ENCODE measurements at regions not wholly inside any gene's neighbourhood (a gene's known extent, or its start where the extent isn't known, plus 50 kb on each side); places are given as distances from the start of the nearest gene placed in this dataset.

DNA sequence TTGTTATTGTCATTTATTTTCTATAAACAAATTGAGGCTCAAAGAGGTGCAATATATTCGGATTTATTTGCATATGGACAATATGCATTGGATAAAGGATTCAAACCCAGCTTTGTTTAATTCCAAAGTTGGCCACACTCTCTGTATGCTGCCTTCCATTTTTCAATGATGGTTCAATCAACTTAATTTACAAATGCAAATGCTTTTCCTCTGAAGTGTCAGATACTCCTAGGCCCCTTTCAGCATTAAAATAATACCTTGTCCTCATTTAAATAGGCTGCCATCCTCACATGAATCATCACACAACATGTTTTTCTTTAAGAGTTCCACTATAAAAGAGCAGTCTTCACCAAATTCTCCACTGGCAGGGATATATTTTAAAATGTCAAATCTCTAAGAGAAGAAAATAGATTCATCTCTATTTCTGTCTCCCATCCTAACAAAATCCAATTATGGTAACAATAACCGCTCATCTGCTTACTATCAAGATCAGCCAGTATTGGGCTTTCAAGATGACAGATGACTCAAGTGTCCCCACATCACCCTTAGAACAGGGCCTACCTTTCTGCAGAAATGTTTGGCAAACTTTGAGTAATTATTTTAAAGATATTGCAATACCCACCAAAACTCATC lies 114.8 kb downstream of the SCG2 start:
- no peak overlapping the region for H3K27ac Mint-ChIP-seq
- no peak overlapping the region for H3K4me3 Mint-ChIP-seq
- TF ChIP-seq TEAD4 (CRISPR knock-in tag; IDR thresholded peaks at IDR 0.05) (no peak), FOXJ3 (CRISPR knock-in tag; IDR thresholded peaks at IDR 0.05; ENCODE audit: borderline replicate concordance) (no peak), ZNF317 (CRISPR knock-in tag; IDR thresholded peaks at IDR 0.05; ENCODE audit: borderline replicate concordance, low read depth) (no peak), NFATC4 (CRISPR knock-in tag; IDR thresholded peaks at IDR 0.05) (no peak), CBFB (CRISPR knock-in tag; IDR thresholded peaks at IDR 0.05; ENCODE audit: low read depth) (no peak), JUN (CRISPR knock-in tag; IDR thresholded peaks at IDR 0.05) (no peak), NR3C1 (CRISPR knock-in tag; conservative IDR thresholded peaks at IDR 0.05; ENCODE audit: low read depth) (no peak), NFE2L1 (CRISPR knock-in tag; IDR thresholded peaks at IDR 0.05) (no peak), JAZF1 (CRISPR knock-in tag; IDR thresholded peaks at IDR 0.05) (no peak), CREM (CRISPR knock-in tag; IDR thresholded peaks at IDR 0.05) (no peak), ELF4 (CRISPR knock-in tag; IDR thresholded peaks at IDR 0.05; ENCODE audit: low read depth) (no peak), PRRX2 (CRISPR knock-in tag; IDR thresholded peaks at IDR 0.05) (no peak), NR1H2 (CRISPR knock-in tag; IDR thresholded peaks at IDR 0.05) (no peak), ZNF232 (CRISPR knock-in tag; IDR thresholded peaks at IDR 0.05) (no peak)
- TF ChIP-seq, protein P1, sequence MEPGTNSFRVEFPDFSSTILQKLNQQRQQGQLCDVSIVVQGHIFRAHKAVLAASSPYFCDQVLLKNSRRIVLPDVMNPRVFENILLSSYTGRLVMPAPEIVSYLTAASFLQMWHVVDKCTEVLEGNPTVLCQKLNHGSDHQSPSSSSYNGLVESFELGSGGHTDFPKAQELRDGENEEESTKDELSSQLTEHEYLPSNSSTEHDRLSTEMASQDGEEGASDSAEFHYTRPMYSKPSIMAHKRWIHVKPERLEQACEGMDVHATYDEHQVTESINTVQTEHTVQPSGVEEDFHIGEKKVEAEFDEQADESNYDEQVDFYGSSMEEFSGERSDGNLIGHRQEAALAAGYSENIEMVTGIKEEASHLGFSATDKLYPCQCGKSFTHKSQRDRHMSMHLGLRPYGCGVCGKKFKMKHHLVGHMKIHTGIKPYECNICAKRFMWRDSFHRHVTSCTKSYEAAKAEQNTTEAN (CRISPR knock-in tag; IDR thresholded peaks at IDR 0.05), result no peak
- TF ChIP-seq, protein P2, sequence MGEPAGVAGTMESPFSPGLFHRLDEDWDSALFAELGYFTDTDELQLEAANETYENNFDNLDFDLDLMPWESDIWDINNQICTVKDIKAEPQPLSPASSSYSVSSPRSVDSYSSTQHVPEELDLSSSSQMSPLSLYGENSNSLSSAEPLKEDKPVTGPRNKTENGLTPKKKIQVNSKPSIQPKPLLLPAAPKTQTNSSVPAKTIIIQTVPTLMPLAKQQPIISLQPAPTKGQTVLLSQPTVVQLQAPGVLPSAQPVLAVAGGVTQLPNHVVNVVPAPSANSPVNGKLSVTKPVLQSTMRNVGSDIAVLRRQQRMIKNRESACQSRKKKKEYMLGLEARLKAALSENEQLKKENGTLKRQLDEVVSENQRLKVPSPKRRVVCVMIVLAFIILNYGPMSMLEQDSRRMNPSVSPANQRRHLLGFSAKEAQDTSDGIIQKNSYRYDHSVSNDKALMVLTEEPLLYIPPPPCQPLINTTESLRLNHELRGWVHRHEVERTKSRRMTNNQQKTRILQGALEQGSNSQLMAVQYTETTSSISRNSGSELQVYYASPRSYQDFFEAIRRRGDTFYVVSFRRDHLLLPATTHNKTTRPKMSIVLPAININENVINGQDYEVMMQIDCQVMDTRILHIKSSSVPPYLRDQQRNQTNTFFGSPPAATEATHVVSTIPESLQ (CRISPR knock-in tag; IDR thresholded peaks at IDR 0.05), result no peak
- TF ChIP-seq, protein P3, sequence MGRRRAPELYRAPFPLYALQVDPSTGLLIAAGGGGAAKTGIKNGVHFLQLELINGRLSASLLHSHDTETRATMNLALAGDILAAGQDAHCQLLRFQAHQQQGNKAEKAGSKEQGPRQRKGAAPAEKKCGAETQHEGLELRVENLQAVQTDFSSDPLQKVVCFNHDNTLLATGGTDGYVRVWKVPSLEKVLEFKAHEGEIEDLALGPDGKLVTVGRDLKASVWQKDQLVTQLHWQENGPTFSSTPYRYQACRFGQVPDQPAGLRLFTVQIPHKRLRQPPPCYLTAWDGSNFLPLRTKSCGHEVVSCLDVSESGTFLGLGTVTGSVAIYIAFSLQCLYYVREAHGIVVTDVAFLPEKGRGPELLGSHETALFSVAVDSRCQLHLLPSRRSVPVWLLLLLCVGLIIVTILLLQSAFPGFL (CRISPR knock-in tag; IDR thresholded peaks at IDR 0.05; ENCODE audit: borderline replicate concordance), result no peak
- TF ChIP-seq, protein P4, sequence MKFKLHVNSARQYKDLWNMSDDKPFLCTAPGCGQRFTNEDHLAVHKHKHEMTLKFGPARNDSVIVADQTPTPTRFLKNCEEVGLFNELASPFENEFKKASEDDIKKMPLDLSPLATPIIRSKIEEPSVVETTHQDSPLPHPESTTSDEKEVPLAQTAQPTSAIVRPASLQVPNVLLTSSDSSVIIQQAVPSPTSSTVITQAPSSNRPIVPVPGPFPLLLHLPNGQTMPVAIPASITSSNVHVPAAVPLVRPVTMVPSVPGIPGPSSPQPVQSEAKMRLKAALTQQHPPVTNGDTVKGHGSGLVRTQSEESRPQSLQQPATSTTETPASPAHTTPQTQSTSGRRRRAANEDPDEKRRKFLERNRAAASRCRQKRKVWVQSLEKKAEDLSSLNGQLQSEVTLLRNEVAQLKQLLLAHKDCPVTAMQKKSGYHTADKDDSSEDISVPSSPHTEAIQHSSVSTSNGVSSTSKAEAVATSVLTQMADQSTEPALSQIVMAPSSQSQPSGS (CRISPR knock-in tag; IDR thresholded peaks at IDR 0.05; ENCODE audit: borderline replicate concordance, low read depth), result no peak
- TF ChIP-seq, protein P5, sequence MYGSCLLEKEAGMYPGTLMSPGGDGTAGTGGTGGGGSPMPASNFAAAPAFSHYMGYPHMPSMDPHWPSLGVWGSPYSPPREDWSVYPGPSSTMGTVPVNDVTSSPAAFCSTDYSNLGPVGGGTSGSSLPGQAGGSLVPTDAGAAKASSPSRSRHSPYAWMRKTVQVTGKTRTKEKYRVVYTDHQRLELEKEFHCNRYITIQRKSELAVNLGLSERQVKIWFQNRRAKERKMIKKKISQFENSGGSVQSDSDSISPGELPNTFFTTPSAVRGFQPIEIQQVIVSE (CRISPR knock-in tag; IDR thresholded peaks at IDR 0.05; ENCODE audit: borderline replicate concordance), result no peak
- POLR2A ChIA-PET, result no interaction called here
- no peak for ATAC-seq
- no peaks in the 10 kb centered on the region; the same call in 1 of the 2 replicates for H3K27me3 Mint-ChIP-seq (ENCODE audit: low read depth)
- no peaks in the 10 kb centered on the region for H3K36me3 Mint-ChIP-seq
- H3K9me3 Mint-ChIP-seq, result peaks cover 14% of the 10 kb centered on the region
- DNase-seq (ENCODE audit: low spot score), result no peak
- H3K4me1 Mint-ChIP-seq, result peaks cover 7% of the 10 kb centered on the region
- CTCF ChIA-PET, result interaction anchor here (1.6 kb wide), 1 partner anchor 28 kb away, joined by 4 read pairs; no protein-coding TSS in a partner anchor

DNA sequence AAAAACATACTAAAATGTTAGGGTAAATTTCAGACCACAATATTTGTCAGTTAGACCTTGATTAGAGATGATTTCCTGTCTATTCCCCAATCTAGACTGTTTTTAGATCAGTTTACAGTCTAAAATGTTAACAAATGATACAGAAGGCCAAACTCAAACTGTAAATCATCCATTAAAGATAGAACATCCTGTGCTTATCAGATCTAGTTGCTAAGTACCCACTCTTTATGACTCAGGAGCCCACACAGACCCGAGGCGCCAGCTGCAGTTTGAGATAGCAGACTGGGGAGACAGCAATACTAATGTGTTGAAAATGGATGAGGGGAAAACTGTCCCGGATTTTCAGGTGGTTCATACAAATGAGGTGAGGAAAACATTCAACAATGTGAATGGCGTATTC lies 113.3 kb downstream of the SCG2 start:
- Mint-ChIP-seq H3K27ac (no peak overlapping the region), H3K9me3 (peaks cover 14% of the 10 kb centered on the region), H3K27me3 (ENCODE audit: low read depth) (no peaks in the 10 kb centered on the region; the same call in 1 of the 2 replicates), H3K36me3 (no peaks in the 10 kb centered on the region), H3K4me3 (no peak overlapping the region), H3K4me1 (peaks cover 7% of the 10 kb centered on the region)
- POLR2A ChIA-PET, result no interaction called here
- ATAC-seq, result no peak
- DNase-seq (ENCODE audit: low spot score), result no peak
- CTCF ChIA-PET, result interaction anchor here (1.6 kb wide), 1 partner anchor 29 kb away, joined by 4 read pairs; no protein-coding TSS in a partner anchor
- TF ChIP-seq ZNF138 (CRISPR knock-in tag; conservative IDR thresholded peaks at IDR 0.05) (no peak), RORB (CRISPR knock-in tag; IDR thresholded peaks at IDR 0.05) (no peak), PRRX2 (CRISPR knock-in tag; IDR thresholded peaks at IDR 0.05) (no peak), NR2C2 (CRISPR knock-in tag; IDR thresholded peaks at IDR 0.05) (no peak), ZNF219 (CRISPR knock-in tag; IDR thresholded peaks at IDR 0.05; ENCODE audit: borderline replicate concordance) (no peak), TEAD1 (CRISPR knock-in tag; IDR thresholded peaks at IDR 0.05) (no peak), ZBTB21 (CRISPR knock-in tag; IDR thresholded peaks at IDR 0.05; ENCODE audit: borderline replicate concordance) (no peak), TCF7 (CRISPR knock-in tag; IDR thresholded peaks at IDR 0.05; ENCODE audit: low read depth) (no peak), ZNF671 (CRISPR knock-in tag; IDR thresholded peaks at IDR 0.05) (no peak)
- TF ChIP-seq, protein P6, sequence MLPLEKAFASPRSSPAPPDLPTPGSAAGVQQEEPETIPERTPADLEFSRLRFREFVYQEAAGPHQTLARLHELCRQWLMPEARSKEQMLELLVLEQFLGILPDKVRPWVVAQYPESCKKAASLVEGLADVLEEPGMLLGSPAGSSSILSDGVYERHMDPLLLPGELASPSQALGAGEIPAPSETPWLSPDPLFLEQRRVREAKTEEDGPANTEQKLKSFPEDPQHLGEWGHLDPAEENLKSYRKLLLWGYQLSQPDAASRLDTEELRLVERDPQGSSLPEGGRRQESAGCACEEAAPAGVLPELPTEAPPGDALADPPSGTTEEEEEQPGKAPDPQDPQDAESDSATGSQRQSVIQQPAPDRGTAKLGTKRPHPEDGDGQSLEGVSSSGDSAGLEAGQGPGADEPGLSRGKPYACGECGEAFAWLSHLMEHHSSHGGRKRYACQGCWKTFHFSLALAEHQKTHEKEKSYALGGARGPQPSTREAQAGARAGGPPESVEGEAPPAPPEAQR (CRISPR knock-in tag; IDR thresholded peaks at IDR 0.05), result no peak
- TF ChIP-seq, protein P7, sequence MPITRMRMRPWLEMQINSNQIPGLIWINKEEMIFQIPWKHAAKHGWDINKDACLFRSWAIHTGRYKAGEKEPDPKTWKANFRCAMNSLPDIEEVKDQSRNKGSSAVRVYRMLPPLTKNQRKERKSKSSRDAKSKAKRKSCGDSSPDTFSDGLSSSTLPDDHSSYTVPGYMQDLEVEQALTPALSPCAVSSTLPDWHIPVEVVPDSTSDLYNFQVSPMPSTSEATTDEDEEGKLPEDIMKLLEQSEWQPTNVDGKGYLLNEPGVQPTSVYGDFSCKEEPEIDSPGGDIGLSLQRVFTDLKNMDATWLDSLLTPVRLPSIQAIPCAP (CRISPR knock-in tag; IDR thresholded peaks at IDR 0.05), result no peak
